H1 (cell line): ENCODE measurements at regions not wholly inside any gene's neighbourhood (a gene's known extent, or its start where the extent isn't known, plus 50 kb on each side); places are given as distances from the start of the nearest gene placed in this dataset.

Experiments
- CTCF ChIA-PET: fragments of 300-600 bp; sonication (Branson Sonifier 250); formaldehyde crosslinking; loops from one replicate; lab custom pipeline; 2021; ENCODE audit not compliant: partially characterized antibody; lab: Charles Lee
- POLR2A ChIA-PET: fragments of 300-600 bp; sonication (Branson Sonifier 250); formaldehyde crosslinking; loops from one replicate; lab custom pipeline; 2021; ENCODE audit warnings: inconsistent platforms; ENCODE audit not compliant: partially characterized antibody; lab: Charles Lee
- DNase-seq, 2 experiments: peaks; one replicate each; pipeline versions ENCODE4 v3.0.0 to v3.0.0-alpha.2; 2010 to 2022; ENCODE audit warnings: low spot score in 2 of 2, low read depth in 1 of 2, mixed read lengths in 1 of 2
- FAIRE-seq: peaks from 2 replicates; lab custom pipeline; 2011; peaks lifted over from hg19 to GRCh38; lab: Jason Lieb, UNC
- H2AFZ ChIP-seq: 2 replicates; pipeline ENCODE4 v1.8.1; 2012; ENCODE audit warnings: low read length, inconsistent platforms
- H2AK5ac ChIP-seq: 2 replicates; pipeline ENCODE4 v1.6.1; 2013; ENCODE audit warnings: low read depth, low read length
- H2BK120ac ChIP-seq: replicated peaks from 2 replicates; pipeline ENCODE3; 2013; ENCODE audit warnings: low read depth, low read length, inconsistent platforms
- H2BK12ac ChIP-seq: 2 replicates; pipeline ENCODE4 v1.6.1; 2013; ENCODE audit warnings: low read depth, low read length
- H2BK15ac ChIP-seq: 2 replicates; pipeline ENCODE4 v1.6.1; 2013; ENCODE audit warnings: low read length
- H2BK20ac ChIP-seq: 2 replicates; pipeline ENCODE4 v1.6.1; 2013; ENCODE audit warnings: low read length
- H2BK5ac ChIP-seq: 2 replicates; pipeline ENCODE4 v1.6.1; 2013; ENCODE audit warnings: low read depth, low read length
- H3K14ac ChIP-seq: 2 replicates; pipeline ENCODE4 v1.6.1; 2013; ENCODE audit warnings: inconsistent platforms; ENCODE audit not compliant: insufficient read length
- H3K18ac ChIP-seq: 2 replicates; pipeline ENCODE4 v1.6.1; 2013; ENCODE audit warnings: low read length; ENCODE audit errors: extremely low read depth
- H3K23ac ChIP-seq: 2 replicates; pipeline ENCODE4 v1.6.1; 2013; ENCODE audit warnings: inconsistent platforms; ENCODE audit not compliant: insufficient read length
- H3K23me2 ChIP-seq: 2 replicates; pipeline ENCODE4 v1.6.1; 2013; ENCODE audit warnings: low read depth, low read length
- H3K27ac ChIP-seq: 2 replicates; pipeline ENCODE4 v1.6.1; 2011; ENCODE audit warnings: low read depth, low read length, inconsistent platforms
- H3K27me3 ChIP-seq, 4 experiments: replicated peaks in 1 of 4; 1 replicate in 1 of 4; 2 replicates in 3 of 4; pipeline versions ENCODE4 v1.6.1 to v1.8.1; 2011 to 2013; ENCODE audit warnings: low read length in 3 of 4, mild to moderate bottlenecking in 3 of 4, inconsistent platforms in 2 of 4, mixed read lengths in 2 of 4, moderate library complexity in 1 of 4; ENCODE audit not compliant: control insufficient read depth in 3 of 4, insufficient read depth in 3 of 4; ENCODE audit errors: extremely low read depth in 1 of 4
- H3K36me3 ChIP-seq, 4 experiments: 2 replicates each; pipeline versions ENCODE4 v1.6.1 to v1.8.1; 2011 to 2013; ENCODE audit warnings: mild to moderate bottlenecking in 4 of 4, low read length in 3 of 4, moderate library complexity in 2 of 4, control low read depth in 1 of 4, inconsistent platforms in 1 of 4; ENCODE audit not compliant: insufficient read depth in 4 of 4, control insufficient read depth in 2 of 4
- H3K4ac ChIP-seq: replicated peaks from 2 replicates; pipeline ENCODE3; 2013; ENCODE audit warnings: low read length, low read depth, mixed read lengths, inconsistent platforms; ENCODE audit not compliant: insufficient read length
- H3K4me1 ChIP-seq, 4 experiments: replicated peaks in 1 of 4; 1 replicate in 1 of 4; 2 replicates in 3 of 4; pipeline versions ENCODE4 v1.6.1 to v1.8.1; 2011 to 2013; ENCODE audit warnings: low read length in 3 of 4, inconsistent platforms in 2 of 4, mixed read lengths in 1 of 4; ENCODE audit not compliant: insufficient read depth in 4 of 4, control insufficient read depth in 3 of 4
- H3K4me2 ChIP-seq, 2 experiments: 2 replicates each; pipeline versions ENCODE4 v1.6.1 to v1.8.1; 2011 to 2013; ENCODE audit warnings: low read depth in 2 of 2, low read length in 2 of 2, control low read depth in 1 of 2, inconsistent platforms in 1 of 2, mild to moderate bottlenecking in 1 of 2; ENCODE audit not compliant: insufficient read depth in 1 of 2
- H3K4me3 ChIP-seq, 4 experiments: fragments of 200-600, 300-600 bp in 1 of 4; sonication (generic), shearing (Covaris generic), sonication (Bioruptor Twin) in 1 of 4; 2 replicates each; pipeline versions ENCODE4 v1.5.1 to v1.8.1; 2011 to 2016; ENCODE audit warnings: low read length in 4 of 4, low read depth in 3 of 4, control low read depth in 2 of 4, inconsistent platforms in 2 of 4, mild to moderate bottlenecking in 2 of 4, mixed read lengths in 1 of 4, moderate library complexity in 1 of 4; ENCODE audit not compliant: insufficient read depth in 2 of 4; ENCODE audit errors: extremely low read depth in 1 of 4
- H3K56ac ChIP-seq: replicated peaks from 2 replicates; pipeline ENCODE3; 2013; ENCODE audit warnings: low read depth, mild to moderate bottlenecking, mixed read lengths, low read length, inconsistent platforms; ENCODE audit not compliant: insufficient read length
- H3K79me1 ChIP-seq: 2 replicates; pipeline ENCODE4 v1.6.1; 2013; ENCODE audit warnings: low read depth, low read length, control low read depth
- H3K79me2 ChIP-seq, 2 experiments: 2 replicates each; pipeline versions ENCODE4 v1.6.1 to v1.8.1; 2012 to 2013; ENCODE audit warnings: low read length in 2 of 2, mild to moderate bottlenecking in 2 of 2, inconsistent platforms in 1 of 2; ENCODE audit not compliant: insufficient read depth in 2 of 2, control insufficient read depth in 1 of 2
- H3K9ac ChIP-seq, 4 experiments: replicated peaks in 1 of 4; 1 replicate in 1 of 4; 2 replicates in 3 of 4; pipeline versions ENCODE4 v1.6.1 to v1.8.1; 2011 to 2013; ENCODE audit warnings: low read depth in 3 of 4, low read length in 3 of 4, control low read depth in 2 of 4, mild to moderate bottlenecking in 2 of 4, moderate library complexity in 2 of 4, inconsistent platforms in 1 of 4; ENCODE audit errors: extremely low read depth in 1 of 4
- H3K9me3 ChIP-seq, 2 experiments: 2 replicates each; pipeline versions ENCODE4 v1.6.1 to v1.8.1; 2012 to 2013; ENCODE audit warnings: mild to moderate bottlenecking in 2 of 2, moderate library complexity in 2 of 2, control low read depth in 1 of 2, inconsistent platforms in 1 of 2, low read depth in 1 of 2, low read length in 1 of 2, mixed read lengths in 1 of 2; ENCODE audit not compliant: insufficient read depth in 2 of 2
- H4K20me1 ChIP-seq, 2 experiments: replicated peaks in 1 of 2; 2 replicates each; pipeline versions ENCODE3 to v1.8.1; 2011 to 2013; ENCODE audit warnings: inconsistent platforms in 2 of 2, low read length in 2 of 2, mild to moderate bottlenecking in 1 of 2; ENCODE audit not compliant: insufficient read depth in 2 of 2, control insufficient read depth in 1 of 2
- H4K5ac ChIP-seq: 2 replicates; pipeline ENCODE4 v1.6.1; 2013; ENCODE audit warnings: low read length, low read depth, mixed read lengths, inconsistent platforms; ENCODE audit not compliant: insufficient read length
- H4K8ac ChIP-seq: 2 replicates; pipeline ENCODE4 v1.8.0; 2013; ENCODE audit warnings: mild to moderate bottlenecking, moderate library complexity, low read length, inconsistent platforms; ENCODE audit not compliant: insufficient read depth; ENCODE audit errors: extremely low read depth
- H4K91ac ChIP-seq: replicated peaks from 2 replicates; pipeline ENCODE3; 2013; ENCODE audit warnings: low read length, mixed read lengths, inconsistent platforms; ENCODE audit not compliant: insufficient read length
- ASH2L ChIP-seq: fragments of 200-600, 300-600 bp; sonication (generic); IDR thresholded peaks from one replicate; pipeline ENCODE4 v1.7.1; 2017; ENCODE audit warnings: low read length
- BCL11A ChIP-seq, 2 experiments: IDR thresholded peaks; one replicate each; pipeline ENCODE4 v1.6.1; 2011; ENCODE audit warnings: low read depth in 2 of 2, low read length in 2 of 2, mild to moderate bottlenecking in 2 of 2
- CHD2 ChIP-seq: IDR thresholded peaks from 2 replicates; pipeline ENCODE4 v1.6.1; 2012; ENCODE audit warnings: low read length, improper control_type of control experiment
- CTBP2 ChIP-seq: IDR thresholded peaks from 2 replicates; pipeline ENCODE4 v1.7.0; 2011; ENCODE audit warnings: borderline replicate concordance, mild to moderate bottlenecking, moderate library complexity, mixed read lengths, low read length; ENCODE audit not compliant: insufficient read depth, insufficient read length
- E2F6 ChIP-seq: IDR thresholded peaks from 2 replicates; pipeline ENCODE4 v1.6.1; 2012; ENCODE audit warnings: inconsistent platforms
- EP300 ChIP-seq, 2 experiments: IDR thresholded peaks; 1 replicate in 1 of 2; 2 replicates in 1 of 2; pipeline ENCODE4 v1.6.1; 2011 to 2012; ENCODE audit warnings: low read depth in 2 of 2, low read length in 2 of 2, mild to moderate bottlenecking in 2 of 2, borderline replicate concordance in 1 of 2, inconsistent platforms in 1 of 2, moderate library complexity in 1 of 2
- GABPA ChIP-seq: IDR thresholded peaks from 2 replicates; pipeline ENCODE4 v1.6.1; 2011; ENCODE audit warnings: mild to moderate bottlenecking, low read length, moderate library complexity, borderline replicate concordance; ENCODE audit not compliant: insufficient read depth
- HDAC6 ChIP-seq: IDR thresholded peaks from one replicate; pipeline ENCODE4 v1.7.1; 2012; ENCODE audit warnings: low read depth, mild to moderate bottlenecking, inconsistent platforms, low read length, moderate library complexity
- NRF1 ChIP-seq: IDR thresholded peaks from 2 replicates; pipeline ENCODE4 v1.6.1; 2011; ENCODE audit warnings: mild to moderate bottlenecking, low read depth, low read length, improper control_type of control experiment
- PHF8 ChIP-seq: fragments of 200-600 bp; sonication (generic); conservative IDR thresholded peaks from 2 replicates; pipeline ENCODE4 v1.7.1; 2012; ENCODE audit warnings: low read depth, mild to moderate bottlenecking, inconsistent platforms, low read length, moderate library complexity
- RBBP5 ChIP-seq: IDR thresholded peaks from 2 replicates; pipeline ENCODE4 v1.7.1; 2012; ENCODE audit warnings: low read depth, mild to moderate bottlenecking, inconsistent platforms, low read length, moderate library complexity, borderline replicate concordance
- SIX5 ChIP-seq: IDR thresholded peaks from 2 replicates; pipeline ENCODE4 v1.6.1; 2011; ENCODE audit warnings: mild to moderate bottlenecking, low read depth, low read length
- SP4 ChIP-seq: IDR thresholded peaks from 2 replicates; pipeline ENCODE4 v1.6.1; 2012; ENCODE audit warnings: low read length, inconsistent platforms
- TBP ChIP-seq: IDR thresholded peaks from 2 replicates; pipeline ENCODE4 v1.6.1; 2011; ENCODE audit warnings: low read depth, low read length, improper control_type of control experiment
- ZNF274 ChIP-seq: IDR thresholded peaks from 2 replicates; pipeline ENCODE4 v1.7.0; 2012; ENCODE audit warnings: low read length, borderline replicate concordance; ENCODE audit errors: extremely low read depth
- WGBS, 2 experiments: shearing (Covaris generic) in 1 of 2; methylation state at CpG; one replicate each; pipeline versions ENCODE4 v1.1.6 to v1.1.7; 2013 to 2015; ENCODE audit warnings: low lambda C conversion rate in 2 of 2, mixed read lengths in 2 of 2, inconsistent platforms in 1 of 2, low coverage in 1 of 2, missing lambda C conversion rate in 1 of 2; ENCODE audit not compliant: insufficient replicate concordance in 2 of 2, insufficient coverage in 1 of 2, insufficient read length in 1 of 2; ENCODE audit errors: extremely low coverage in 1 of 2, missing lambda C conversion rate in 1 of 2; 5-methylcytosine and 5-hydroxymethylcytosine counted together

- H2AFZ ChIP-seq = no peak overlapping the region
- no peak overlapping the region for H4K8ac ChIP-seq
- H3K4me3 ChIP-seq = no peak overlapping the region
- H2BK20ac ChIP-seq = no peak overlapping the region
- no peaks in the 10 kb centered on the region for H3K23me2 ChIP-seq
- 96% methylated on average over 1 of the region's 1 CpG; no CpG with 5 or more reads in 1 of the 2 experiments for WGBS, 2 experiments
- H3K23ac ChIP-seq = no peak overlapping the region
- H3K79me2 ChIP-seq = no peaks in the 10 kb centered on the region
- H4K20me1 ChIP-seq = no peaks in the 10 kb centered on the region
- no peak overlapping the region for H3K27ac ChIP-seq
- H3K36me3 ChIP-seq = no peaks in the 10 kb centered on the region
- H2AK5ac ChIP-seq = no peak overlapping the region
- H3K9me3 ChIP-seq = no peaks in the 10 kb centered on the region
- no peaks in the 10 kb centered on the region for H3K79me1 ChIP-seq
- no peak overlapping the region for H3K9ac ChIP-seq
- no peak overlapping the region for H3K4ac ChIP-seq
- no peak overlapping the region for H4K5ac ChIP-seq
- H2BK120ac ChIP-seq = no peak overlapping the region
- H2BK12ac ChIP-seq = no peak overlapping the region
- no peaks in the 10 kb centered on the region for H3K4me1 ChIP-seq
- H3K56ac ChIP-seq = no peak overlapping the region
- DNase-seq (no peak), FAIRE-seq (no peak)
- ChIA-PET POLR2A (no interaction called here), CTCF (interaction anchor here (0.9 to 1.2 kb wide), 5 partner anchors 18 to 351 kb away, joined by 3 to 4 read pairs (median 4); no protein-coding TSS in a partner anchor)
- H3K14ac ChIP-seq = no peak overlapping the region
- no peak overlapping the region for H3K4me2 ChIP-seq
- no peak overlapping the region for H2BK15ac ChIP-seq
- no peak overlapping the region for H2BK5ac ChIP-seq
- no peak overlapping the region for H4K91ac ChIP-seq
- H3K18ac ChIP-seq = no peak overlapping the region
- H3K27me3 ChIP-seq = no peaks in the 10 kb centered on the region
- TF ChIP-seq CHD2 = no peak
- no peak for TF ChIP-seq EP300 (IDR thresholded peaks at IDR 0.05; ENCODE audit: borderline replicate concordance in 1 of 2, low read depth in 2 of 2, low read length in 2 of 2)
- TF ChIP-seq SIX5 = no peak
- TF ChIP-seq BCL11A (IDR thresholded peaks at IDR 0.05; ENCODE audit: low read depth in 2 of 2, low read length in 2 of 2) = no peak
- no peak for TF ChIP-seq HDAC6
- no peak for TF ChIP-seq SP4
- TF ChIP-seq RBBP5 = no peak
- TF ChIP-seq ZNF274 = no peak
- TF ChIP-seq NRF1 = no peak
- TF ChIP-seq GABPA = no peak
- TF ChIP-seq CTBP2 = no peak
- no peak for TF ChIP-seq PHF8
- TF ChIP-seq TBP = no peak
- TF ChIP-seq ASH2L = no peak
- TF ChIP-seq E2F6 = no peak
Measured at GRCh38 chr13:70964874-70965273, 856.6 kb upstream of the KLHL1 start.
